Vagina (tissue), 2 donors: ENCODE measurements at regions not wholly inside any gene's neighbourhood (a gene's known extent, or its start where the extent isn't known, plus 50 kb on each side); places are given as distances from the start of the nearest gene placed in this dataset.
"Not testable (repeated sequence)": the region's sequence is repeated elsewhere in the genome, so short reads cannot be mapped to it uniquely, and the experiment has no call there.

Experiments
- DNase-seq, 2 donors: peaks; one replicate each; pipeline ENCODE4 v3.0.0-alpha.2; 2017; ENCODE audit errors: extremely low spot score in 2 of 2
- H3K27ac ChIP-seq: fragments of 200-600 bp; sonication (generic); one replicate; pipeline ENCODE4 v1.5.1; 2019
- H3K27me3 ChIP-seq: fragments of 200-600 bp; sonication (generic); one replicate; pipeline ENCODE4 v1.5.1; 2019
- H3K36me3 ChIP-seq, 2 donors: fragments of 200-600 bp; sonication (generic); one replicate each; pipeline ENCODE4 v1.5.1; 2017 to 2019
- H3K4me1 ChIP-seq: fragments of 200-600 bp; sonication (generic); one replicate; pipeline ENCODE4 v1.5.1; 2019
- H3K4me3 ChIP-seq, 2 donors: fragments of 200-600 bp; sonication (generic); 1 replicate in 1 of 2; 2 replicates in 1 of 2; pipeline ENCODE4 v1.5.1; 2016 to 2019
- H3K9me3 ChIP-seq: fragments of 200-600 bp; sonication (generic); one replicate; pipeline ENCODE4 v1.5.1; 2019
- POLR2A ChIP-seq, 2 donors: fragments of 450-650 bp; IDR thresholded peaks; one replicate each; pipeline ENCODE4 v1.6.1; 2017; ENCODE audit warnings: antibody characterized with exemption in 2 of 2, mild to moderate bottlenecking in 2 of 2, moderate library complexity in 2 of 2
- POLR2AphosphoS5 ChIP-seq, 2 donors: sonication (generic); formaldehyde crosslinking; IDR thresholded peaks; one replicate each; pipeline ENCODE4 v1.9.0; 2017; ENCODE audit warnings: antibody characterized with exemption in 2 of 2, mild to moderate bottlenecking in 2 of 2, low read depth in 1 of 2; ENCODE audit not compliant: insufficient read depth in 1 of 2
- intact Hi-C: fragments of 100-400 bp; cut with DNase I; formaldehyde crosslinking; loops from one replicate; pipeline ENCODE4 v1.15.1; 2023
- TF ChIP-seq, protein P1 (sequence below), 3 experiments: fragments of 450-650 bp in 2 of 3; fragments of 200-600 bp in 1 of 3; sonication (generic) in 1 of 3; IDR thresholded peaks; one replicate each; pipeline ENCODE4 v1.5.1; 2017 to 2019; ENCODE audit warnings: antibody characterized with exemption in 3 of 3, mild to moderate bottlenecking in 2 of 3, moderate library complexity in 2 of 3

DNA sequence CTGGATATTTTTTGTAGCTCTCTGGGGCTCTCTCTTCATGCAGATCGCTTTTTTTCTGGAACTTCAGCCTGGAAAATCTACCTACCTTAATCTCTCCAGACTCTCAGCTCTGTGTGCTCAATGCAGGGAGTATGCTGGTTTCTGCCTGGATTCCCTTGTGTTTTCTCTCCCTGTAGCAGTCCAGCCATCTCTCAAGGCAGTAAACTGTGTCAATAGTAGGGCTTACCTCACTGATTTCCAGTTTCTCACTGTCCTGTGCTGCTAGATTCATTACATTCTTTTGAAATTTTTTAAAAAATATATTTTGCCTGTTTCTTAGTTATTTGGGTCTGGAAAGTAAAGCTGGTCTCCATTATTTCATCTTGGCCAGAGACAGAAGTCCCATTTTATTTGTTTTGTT is 951.4 kb downstream of the NR2F1-AS1 start:
- intact Hi-C loops, result no loop called here
- H3K4me3 ChIP-seq, result no peak overlapping the region
- H3K27me3 ChIP-seq, result no peaks in the 10 kb centered on the region
- no peaks in the 10 kb centered on the region for H3K4me1 ChIP-seq
- no peaks in the 10 kb centered on the region for H3K9me3 ChIP-seq
- H3K27ac ChIP-seq, result no peak overlapping the region
- no peaks in the 10 kb centered on the region for H3K36me3 ChIP-seq
- no peak for DNase-seq
- TF ChIP-seq, protein P1, sequence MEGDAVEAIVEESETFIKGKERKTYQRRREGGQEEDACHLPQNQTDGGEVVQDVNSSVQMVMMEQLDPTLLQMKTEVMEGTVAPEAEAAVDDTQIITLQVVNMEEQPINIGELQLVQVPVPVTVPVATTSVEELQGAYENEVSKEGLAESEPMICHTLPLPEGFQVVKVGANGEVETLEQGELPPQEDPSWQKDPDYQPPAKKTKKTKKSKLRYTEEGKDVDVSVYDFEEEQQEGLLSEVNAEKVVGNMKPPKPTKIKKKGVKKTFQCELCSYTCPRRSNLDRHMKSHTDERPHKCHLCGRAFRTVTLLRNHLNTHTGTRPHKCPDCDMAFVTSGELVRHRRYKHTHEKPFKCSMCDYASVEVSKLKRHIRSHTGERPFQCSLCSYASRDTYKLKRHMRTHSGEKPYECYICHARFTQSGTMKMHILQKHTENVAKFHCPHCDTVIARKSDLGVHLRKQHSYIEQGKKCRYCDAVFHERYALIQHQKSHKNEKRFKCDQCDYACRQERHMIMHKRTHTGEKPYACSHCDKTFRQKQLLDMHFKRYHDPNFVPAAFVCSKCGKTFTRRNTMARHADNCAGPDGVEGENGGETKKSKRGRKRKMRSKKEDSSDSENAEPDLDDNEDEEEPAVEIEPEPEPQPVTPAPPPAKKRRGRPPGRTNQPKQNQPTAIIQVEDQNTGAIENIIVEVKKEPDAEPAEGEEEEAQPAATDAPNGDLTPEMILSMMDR (IDR thresholded peaks at IDR 0.05), result no peak
- TF ChIP-seq POLR2AphosphoS5 (IDR thresholded peaks at IDR 0.05; ENCODE audit: insufficient read depth in 1 of 2, low read depth in 1 of 2), result no peak
- TF ChIP-seq POLR2A (IDR thresholded peaks at IDR 0.05), result no peak

DNA sequence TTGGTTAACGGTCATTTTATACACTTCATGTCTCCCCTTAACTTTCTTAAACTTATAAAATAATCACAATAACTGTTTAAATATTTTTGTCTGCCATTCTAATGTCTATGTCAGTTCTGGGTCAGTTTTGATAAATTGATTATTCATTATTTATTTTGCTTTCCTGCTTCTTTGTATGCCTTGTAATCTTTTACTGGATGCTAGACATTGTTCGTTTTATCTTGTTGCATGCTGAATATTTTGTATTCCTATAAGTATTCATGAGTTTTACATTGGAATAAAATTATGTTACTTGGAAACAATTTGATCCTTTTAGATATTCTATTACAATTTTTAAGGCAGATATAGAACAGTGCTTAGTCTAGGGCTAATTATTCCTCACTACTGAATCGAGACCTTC is 952.0 kb downstream of the NR2F1-AS1 start:
- Histone ChIP-seq H3K4me3 (no peak overlapping the region), H3K4me1 (no peaks in the 10 kb centered on the region), H3K36me3 (no peaks in the 10 kb centered on the region), H3K27me3 (no peaks in the 10 kb centered on the region), H3K27ac (no peak overlapping the region), H3K9me3 (no peaks in the 10 kb centered on the region)
- TF ChIP-seq POLR2A (IDR thresholded peaks at IDR 0.05), result no peak
- TF ChIP-seq, protein P1 (IDR thresholded peaks at IDR 0.05), result no peak
- TF ChIP-seq POLR2AphosphoS5 (IDR thresholded peaks at IDR 0.05; ENCODE audit: insufficient read depth in 1 of 2, low read depth in 1 of 2), result no peak
- no peak for DNase-seq
- intact Hi-C loops, result no loop called here

DNA sequence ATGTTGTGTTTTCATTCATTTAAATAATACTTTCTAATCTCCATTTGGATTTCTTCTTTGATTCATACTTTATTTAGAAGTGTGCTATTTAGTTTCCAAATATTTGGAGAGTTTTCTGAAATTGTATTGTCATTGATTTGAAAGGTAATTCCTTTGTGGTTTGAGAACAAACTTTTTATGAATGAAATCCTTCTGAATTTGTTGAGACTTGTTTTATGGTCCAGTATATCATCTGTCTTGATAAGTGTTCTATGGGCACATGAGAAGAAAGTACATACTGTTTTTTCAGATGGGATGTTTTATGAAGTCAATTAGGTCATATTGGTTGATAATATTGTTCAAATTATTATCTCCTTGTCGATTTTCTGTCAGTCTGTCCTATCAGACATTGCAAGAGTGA is 953.8 kb downstream of the NR2F1-AS1 start:
- no peak for TF ChIP-seq POLR2AphosphoS5 (IDR thresholded peaks at IDR 0.05; ENCODE audit: insufficient read depth in 1 of 2, low read depth in 1 of 2)
- TF ChIP-seq POLR2A (IDR thresholded peaks at IDR 0.05), result no peak
- TF ChIP-seq, protein P1 (IDR thresholded peaks at IDR 0.05), result no peak
- Histone ChIP-seq H3K27me3 (no peaks in the 10 kb centered on the region), H3K36me3 (no peaks in the 10 kb centered on the region), H3K27ac (no peak overlapping the region), H3K4me3 (no peak overlapping the region), H3K9me3 (no peaks in the 10 kb centered on the region), H3K4me1 (no peaks in the 10 kb centered on the region)
- no peak for DNase-seq
- intact Hi-C loops, result no loop called here

DNA sequence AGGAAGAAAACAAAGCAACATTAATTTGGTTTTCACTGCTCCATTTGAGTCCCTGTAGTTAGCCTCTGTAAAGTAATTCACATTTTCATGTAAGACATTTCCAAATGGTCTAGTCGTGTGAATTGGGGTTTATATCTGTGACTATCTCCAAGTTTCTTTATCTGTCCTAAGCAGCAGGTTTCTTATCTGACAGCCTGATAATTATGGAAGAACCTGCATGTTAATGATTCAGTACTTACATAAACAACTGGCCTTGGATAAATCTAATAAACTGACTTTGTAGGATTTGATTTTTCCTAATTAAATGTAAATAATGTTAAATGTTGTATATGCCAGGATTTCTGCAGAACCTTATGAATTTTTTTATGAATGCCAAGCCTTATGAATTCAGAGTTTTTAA is 964.9 kb downstream of the NR2F1-AS1 start:
- Histone ChIP-seq H3K9me3 (no peaks in the 10 kb centered on the region), H3K4me3 (no peak overlapping the region), H3K4me1 (no peaks in the 10 kb centered on the region), H3K27me3 (no peaks in the 10 kb centered on the region), H3K27ac (no peak overlapping the region), H3K36me3 (no peaks in the 10 kb centered on the region)
- TF ChIP-seq POLR2A (IDR thresholded peaks at IDR 0.05) (no peak), POLR2AphosphoS5 (IDR thresholded peaks at IDR 0.05; ENCODE audit: insufficient read depth in 1 of 2, low read depth in 1 of 2) (no peak)
- TF ChIP-seq, protein P1 (IDR thresholded peaks at IDR 0.05), result no peak
- intact Hi-C loops, result no loop called here
- no peak for DNase-seq

DNA sequence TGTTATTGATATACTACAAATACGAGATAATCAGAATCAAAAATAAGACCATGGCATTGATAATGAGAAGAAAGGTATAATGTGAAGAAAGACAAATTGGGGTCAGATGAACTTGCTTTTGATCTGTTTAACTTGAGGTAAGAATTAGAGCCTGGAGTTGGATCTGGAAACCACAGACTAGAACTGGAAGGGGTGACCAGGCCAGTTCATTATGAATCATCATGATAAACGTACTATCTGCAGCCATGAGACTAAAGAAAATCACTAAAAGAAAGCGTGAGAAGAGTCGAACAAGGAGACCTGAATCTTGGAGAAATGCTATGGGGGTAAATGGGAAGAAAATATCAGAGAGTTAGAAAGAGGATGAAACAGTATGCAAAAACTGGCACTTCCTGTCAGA is 967.5 kb downstream of the NR2F1-AS1 start:
- intact Hi-C loops, result no loop called here
- no peaks in the 10 kb centered on the region for H3K4me1 ChIP-seq
- TF ChIP-seq, protein P1 (IDR thresholded peaks at IDR 0.05), result no peak
- TF ChIP-seq POLR2AphosphoS5 (IDR thresholded peaks at IDR 0.05; ENCODE audit: insufficient read depth in 1 of 2, low read depth in 1 of 2) (no peak), POLR2A (IDR thresholded peaks at IDR 0.05) (no peak)
- no peaks in the 10 kb centered on the region for H3K36me3 ChIP-seq
- no peak overlapping the region for H3K27ac ChIP-seq
- no peak for DNase-seq
- H3K4me3 ChIP-seq, result no peak overlapping the region
- no peaks in the 10 kb centered on the region for H3K9me3 ChIP-seq
- no peaks in the 10 kb centered on the region for H3K27me3 ChIP-seq

DNA sequence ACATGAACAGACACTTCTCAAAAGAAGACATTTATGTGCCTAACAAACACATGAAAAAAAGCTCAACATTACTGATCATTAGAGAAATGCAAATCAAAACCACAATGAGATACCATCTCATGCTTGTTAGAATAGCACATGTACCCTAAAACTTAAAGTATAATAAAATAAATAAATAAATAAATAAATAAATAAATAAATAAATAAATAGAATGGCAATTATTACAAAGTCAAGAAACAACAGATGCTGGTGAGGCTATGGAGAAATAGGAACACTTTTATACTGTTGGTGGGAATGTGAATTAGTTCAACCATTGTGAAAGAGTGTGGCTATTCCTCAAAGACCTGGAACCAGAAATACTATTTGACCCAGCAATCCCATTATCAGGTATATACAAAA is 970.6 kb downstream of the NR2F1-AS1 start:
- H3K27me3 ChIP-seq, H3K9me3 ChIP-seq, H3K27ac ChIP-seq, H3K4me1 ChIP-seq, H3K36me3 ChIP-seq, intact Hi-C loops, DNase-seq, H3K4me3 ChIP-seq: not testable (repeated sequence)
